HepG2 (cell line): ENCODE measurements at regions not wholly inside any gene's neighbourhood (a gene's known extent, or its start where the extent isn't known, plus 50 kb on each side); places are given as distances from the start of the nearest gene placed in this dataset.
A peak's percentile ranks its signal among the peaks of the same experiment; 100 is the strongest.

Experiments
- AGO1 ChIP-seq: fragments of 200-400 bp; formaldehyde crosslinking; IDR thresholded peaks from 2 replicates; pipeline ENCODE4 v1.6.1; 2017; ENCODE audit warnings: mild to moderate bottlenecking, low read depth, low read length, moderate library complexity; ENCODE audit not compliant: poor library complexity, severe bottlenecking
- CBFB ChIP-seq: sonication (generic); formaldehyde crosslinking; IDR thresholded peaks from 2 replicates; pipeline ENCODE4 v1.4.0; 2020; ENCODE audit warnings: missing genetic modification reagents
- CENPT ChIP-seq: sonication (generic); formaldehyde crosslinking; IDR thresholded peaks from 2 replicates; pipeline ENCODE4 v1.8.0; 2022; ENCODE audit warnings: low read depth, mild to moderate bottlenecking, moderate library complexity, missing genetic modification reagents
- GABPA ChIP-seq, 2 experiments: IDR thresholded peaks; 2 replicates each; pipeline ENCODE4 v1.6.1; 2011 to 2016; ENCODE audit warnings: low read depth in 2 of 2, low read length in 1 of 2, missing biosample characterization in 1 of 2, missing genetic modification characterization in 1 of 2
- GPN1 ChIP-seq: sonication (generic); formaldehyde crosslinking; IDR thresholded peaks from 2 replicates; pipeline ENCODE4 v1.5.1; 2020; ENCODE audit warnings: missing genetic modification reagents, borderline replicate concordance
- HCFC1 ChIP-seq: fragments of 150-350 bp; IDR thresholded peaks from 2 replicates; pipeline ENCODE4 v1.6.1; 2014; ENCODE audit warnings: low read depth, low read length
- HNF4A ChIP-seq: sonication (generic); formaldehyde crosslinking; IDR thresholded peaks from 2 replicates; pipeline ENCODE4 v1.4.0; 2020; ENCODE audit warnings: missing genetic modification reagents
- KLF6 ChIP-seq: IDR thresholded peaks from 2 replicates; pipeline ENCODE4 v1.8.0; 2016; ENCODE audit warnings: missing biosample characterization, missing genetic modification reagents
- NR2F1 ChIP-seq, 2 experiments: fragments of 450-650 bp in 1 of 2; formaldehyde crosslinking in 1 of 2; IDR thresholded peaks; 2 replicates each; pipeline versions ENCODE4 v1.5.0 to v1.6.1; 2016 to 2020; ENCODE audit warnings: mild to moderate bottlenecking in 1 of 2, missing compliant biosample characterization in 1 of 2, missing genetic modification reagents in 1 of 2, moderate library complexity in 1 of 2
- NRL ChIP-seq: sonication (generic); formaldehyde crosslinking; IDR thresholded peaks from 2 replicates; pipeline ENCODE4 v1.5.0; 2020; ENCODE audit warnings: missing genetic modification reagents, mild to moderate bottlenecking, moderate library complexity, borderline replicate concordance
- TEAD3 ChIP-seq: optimal IDR thresholded peaks from 2 replicates; pipeline ENCODE3; 2016; ENCODE audit warnings: borderline replicate concordance
- U2AF2 ChIP-seq: fragments of 200-400 bp; formaldehyde crosslinking; IDR thresholded peaks from 2 replicates; pipeline ENCODE4 v1.6.1; 2017; ENCODE audit warnings: low read depth, mild to moderate bottlenecking, low read length
- ZBTB8A ChIP-seq: sonication (generic); formaldehyde crosslinking; IDR thresholded peaks from 2 replicates; pipeline ENCODE4 v1.4.0; 2020; ENCODE audit warnings: mild to moderate bottlenecking, low read depth, missing genetic modification reagents, borderline replicate concordance
- ZNF24 ChIP-seq: fragments of 450-650 bp; IDR thresholded peaks from 2 replicates; pipeline ENCODE4 v1.6.1; 2017; ENCODE audit warnings: antibody characterized with exemption, mild to moderate bottlenecking
- ZNF343 ChIP-seq: sonication (generic); formaldehyde crosslinking; IDR thresholded peaks from 2 replicates; pipeline ENCODE4 v1.4.0; 2020; ENCODE audit warnings: mild to moderate bottlenecking, missing genetic modification reagents
- ZNF354B ChIP-seq: sonication (generic); formaldehyde crosslinking; IDR thresholded peaks from 2 replicates; pipeline ENCODE4 v1.8.0; 2022; ENCODE audit warnings: mild to moderate bottlenecking, missing genetic modification reagents
- ZNF674 ChIP-seq: sonication (generic); formaldehyde crosslinking; IDR thresholded peaks from 2 replicates; pipeline ENCODE4 v1.5.0; 2020; ENCODE audit warnings: low read depth, mild to moderate bottlenecking, missing genetic modification reagents
- TF ChIP-seq, protein P1 (sequence below): sonication (generic); formaldehyde crosslinking; IDR thresholded peaks from 2 replicates; pipeline ENCODE4 v1.4.0; 2020; ENCODE audit warnings: missing genetic modification reagents
- TF ChIP-seq, protein P2 (sequence below): sonication (generic); formaldehyde crosslinking; IDR thresholded peaks from 2 replicates; pipeline ENCODE4 v1.4.0; 2020; ENCODE audit warnings: mild to moderate bottlenecking, missing genetic modification reagents
- TF ChIP-seq, protein P3 (sequence below): sonication (generic); formaldehyde crosslinking; IDR thresholded peaks from 2 replicates; pipeline ENCODE4 v1.4.0; 2020; ENCODE audit warnings: mild to moderate bottlenecking, low read depth, missing genetic modification reagents
- TF ChIP-seq, protein P4 (sequence below): sonication (generic); formaldehyde crosslinking; IDR thresholded peaks from 2 replicates; pipeline ENCODE4 v1.5.0; 2020; ENCODE audit warnings: mild to moderate bottlenecking, missing genetic modification reagents

DNA sequence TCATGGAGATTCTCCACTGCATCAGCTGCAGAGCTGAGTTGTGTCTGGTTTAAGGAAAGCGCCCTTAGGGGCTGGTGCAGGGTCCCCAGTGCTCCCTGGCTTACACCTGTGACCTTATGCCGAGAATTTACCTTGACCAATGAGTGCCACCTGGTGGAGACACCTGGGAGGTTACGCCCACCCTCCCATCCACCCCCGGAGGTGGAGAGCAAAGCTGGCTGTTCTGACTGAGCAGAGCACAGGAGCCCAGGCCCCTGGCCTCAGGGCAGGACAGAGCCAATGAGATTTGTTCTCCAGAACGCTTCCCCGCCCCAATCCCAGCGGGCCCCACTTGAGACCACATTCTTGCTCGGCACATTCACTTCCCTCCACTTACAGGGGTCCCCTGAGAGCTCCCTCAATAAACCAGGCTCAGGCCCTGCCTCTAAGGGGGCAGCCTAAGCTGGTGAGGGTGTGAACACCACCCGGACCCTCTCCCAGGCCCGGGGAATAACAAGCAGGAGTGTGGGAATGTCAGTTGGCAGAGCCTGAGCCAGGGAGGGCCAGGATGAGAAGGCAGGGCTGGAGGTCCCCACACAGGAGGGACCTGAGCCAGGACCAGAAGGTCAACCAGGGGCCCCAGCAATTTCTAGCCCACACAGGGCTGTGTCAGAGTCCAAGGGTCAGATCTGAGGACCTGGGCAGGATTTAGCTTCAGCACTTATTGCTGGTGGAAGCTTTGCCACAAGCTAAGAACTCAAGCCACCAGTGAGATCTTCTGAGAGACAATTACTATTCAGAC is 117.1 kb downstream of the TPRA1 start (continued):
- no peak for TF ChIP-seq ZNF354B (CRISPR knock-in tag)
- peak; percentile 91 for TF ChIP-seq HNF4A (CRISPR knock-in tag)
- TF ChIP-seq AGO1: no peak
- TF ChIP-seq GABPA (IDR thresholded peaks at IDR 0.05; ENCODE audit: low read depth, low read length): no peak
- TF ChIP-seq GABPA (CRISPR knock-in tag; IDR thresholded peaks at IDR 0.05; ENCODE audit: low read depth): no peak
- no peak for TF ChIP-seq HCFC1
- TF ChIP-seq NR2F1 (CRISPR knock-in tag; IDR thresholded peaks at IDR 0.05): peak in 1 of 2 experiments; percentile 43; a peak in 1 of 4 replicates
- TF ChIP-seq ZNF24: no peak
- TF ChIP-seq TEAD3 (CRISPR knock-in tag): peak; percentile 21
- TF ChIP-seq ZNF343 (CRISPR knock-in tag): no peak
- no peak for TF ChIP-seq KLF6 (CRISPR knock-in tag)
- TF ChIP-seq CBFB: no peak
- no peak for TF ChIP-seq GPN1
- TF ChIP-seq ZNF674 (CRISPR knock-in tag): no peak
- peak; percentile 45; the same call in 1 of the 2 replicates for TF ChIP-seq NRL (CRISPR knock-in tag)
- TF ChIP-seq, protein P1, sequence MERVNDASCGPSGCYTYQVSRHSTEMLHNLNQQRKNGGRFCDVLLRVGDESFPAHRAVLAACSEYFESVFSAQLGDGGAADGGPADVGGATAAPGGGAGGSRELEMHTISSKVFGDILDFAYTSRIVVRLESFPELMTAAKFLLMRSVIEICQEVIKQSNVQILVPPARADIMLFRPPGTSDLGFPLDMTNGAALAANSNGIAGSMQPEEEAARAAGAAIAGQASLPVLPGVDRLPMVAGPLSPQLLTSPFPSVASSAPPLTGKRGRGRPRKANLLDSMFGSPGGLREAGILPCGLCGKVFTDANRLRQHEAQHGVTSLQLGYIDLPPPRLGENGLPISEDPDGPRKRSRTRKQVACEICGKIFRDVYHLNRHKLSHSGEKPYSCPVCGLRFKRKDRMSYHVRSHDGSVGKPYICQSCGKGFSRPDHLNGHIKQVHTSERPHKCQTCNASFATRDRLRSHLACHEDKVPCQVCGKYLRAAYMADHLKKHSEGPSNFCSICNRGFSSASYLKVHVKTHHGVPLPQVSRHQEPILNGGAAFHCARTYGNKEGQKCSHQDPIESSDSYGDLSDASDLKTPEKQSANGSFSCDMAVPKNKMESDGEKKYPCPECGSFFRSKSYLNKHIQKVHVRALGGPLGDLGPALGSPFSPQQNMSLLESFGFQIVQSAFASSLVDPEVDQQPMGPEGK (CRISPR knock-in tag): peak; percentile 42; the same call in 1 of the 2 replicates
- TF ChIP-seq, protein P2, sequence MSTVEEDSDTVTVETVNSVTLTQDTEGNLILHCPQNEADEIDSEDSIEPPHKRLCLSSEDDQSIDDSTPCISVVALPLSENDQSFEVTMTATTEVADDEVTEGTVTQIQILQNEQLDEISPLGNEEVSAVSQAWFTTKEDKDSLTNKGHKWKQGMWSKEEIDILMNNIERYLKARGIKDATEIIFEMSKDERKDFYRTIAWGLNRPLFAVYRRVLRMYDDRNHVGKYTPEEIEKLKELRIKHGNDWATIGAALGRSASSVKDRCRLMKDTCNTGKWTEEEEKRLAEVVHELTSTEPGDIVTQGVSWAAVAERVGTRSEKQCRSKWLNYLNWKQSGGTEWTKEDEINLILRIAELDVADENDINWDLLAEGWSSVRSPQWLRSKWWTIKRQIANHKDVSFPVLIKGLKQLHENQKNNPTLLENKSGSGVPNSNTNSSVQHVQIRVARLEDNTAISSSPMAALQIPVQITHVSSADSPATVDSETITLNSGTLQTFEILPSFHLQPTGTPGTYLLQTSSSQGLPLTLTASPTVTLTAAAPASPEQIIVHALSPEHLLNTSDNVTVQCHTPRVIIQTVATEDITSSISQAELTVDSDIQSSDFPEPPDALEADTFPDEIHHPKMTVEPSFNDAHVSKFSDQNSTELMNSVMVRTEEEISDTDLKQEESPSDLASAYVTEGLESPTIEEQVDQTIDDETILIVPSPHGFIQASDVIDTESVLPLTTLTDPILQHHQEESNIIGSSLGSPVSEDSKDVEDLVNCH: no peak
- TF ChIP-seq CENPT: no peak
- TF ChIP-seq, protein P3, sequence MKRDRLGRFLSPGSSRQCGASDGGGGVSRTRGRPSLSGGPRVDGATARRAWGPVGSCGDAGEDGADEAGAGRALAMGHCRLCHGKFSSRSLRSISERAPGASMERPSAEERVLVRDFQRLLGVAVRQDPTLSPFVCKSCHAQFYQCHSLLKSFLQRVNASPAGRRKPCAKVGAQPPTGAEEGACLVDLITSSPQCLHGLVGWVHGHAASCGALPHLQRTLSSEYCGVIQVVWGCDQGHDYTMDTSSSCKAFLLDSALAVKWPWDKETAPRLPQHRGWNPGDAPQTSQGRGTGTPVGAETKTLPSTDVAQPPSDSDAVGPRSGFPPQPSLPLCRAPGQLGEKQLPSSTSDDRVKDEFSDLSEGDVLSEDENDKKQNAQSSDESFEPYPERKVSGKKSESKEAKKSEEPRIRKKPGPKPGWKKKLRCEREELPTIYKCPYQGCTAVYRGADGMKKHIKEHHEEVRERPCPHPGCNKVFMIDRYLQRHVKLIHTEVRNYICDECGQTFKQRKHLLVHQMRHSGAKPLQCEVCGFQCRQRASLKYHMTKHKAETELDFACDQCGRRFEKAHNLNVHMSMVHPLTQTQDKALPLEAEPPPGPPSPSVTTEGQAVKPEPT (CRISPR knock-in tag): no peak
- TF ChIP-seq ZBTB8A (CRISPR knock-in tag): no peak
- TF ChIP-seq U2AF2: no peak
- TF ChIP-seq, protein P4, sequence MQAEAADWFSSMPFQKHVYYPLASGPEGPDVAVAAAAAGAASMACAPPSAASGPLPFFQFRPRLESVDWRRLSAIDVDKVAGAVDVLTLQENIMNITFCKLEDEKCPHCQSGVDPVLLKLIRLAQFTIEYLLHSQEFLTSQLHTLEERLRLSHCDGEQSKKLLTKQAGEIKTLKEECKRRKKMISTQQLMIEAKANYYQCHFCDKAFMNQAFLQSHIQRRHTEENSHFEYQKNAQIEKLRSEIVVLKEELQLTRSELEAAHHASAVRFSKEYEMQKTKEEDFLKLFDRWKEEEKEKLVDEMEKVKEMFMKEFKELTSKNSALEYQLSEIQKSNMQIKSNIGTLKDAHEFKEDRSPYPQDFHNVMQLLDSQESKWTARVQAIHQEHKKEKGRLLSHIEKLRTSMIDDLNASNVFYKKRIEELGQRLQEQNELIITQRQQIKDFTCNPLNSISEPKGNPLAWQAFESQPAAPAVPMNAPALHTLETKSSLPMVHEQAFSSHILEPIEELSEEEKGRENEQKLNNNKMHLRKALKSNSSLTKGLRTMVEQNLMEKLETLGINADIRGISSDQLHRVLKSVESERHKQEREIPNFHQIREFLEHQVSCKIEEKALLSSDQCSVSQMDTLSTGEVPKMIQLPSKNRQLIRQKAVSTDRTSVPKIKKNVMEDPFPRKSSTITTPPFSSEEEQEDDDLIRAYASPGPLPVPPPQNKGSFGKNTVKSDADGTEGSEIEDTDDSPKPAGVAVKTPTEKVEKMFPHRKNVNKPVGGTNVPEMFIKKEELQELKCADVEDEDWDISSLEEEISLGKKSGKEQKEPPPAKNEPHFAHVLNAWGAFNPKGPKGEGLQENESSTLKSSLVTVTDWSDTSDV (CRISPR knock-in tag): no peak
